Activated CD4-positive, alpha-beta T cell treated with anti-CD3 and anti-CD28 coated beads, Interleukin-2, amount 10 ng/mL, durations not matched to agents 7 days and 5 days (primary cell): ENCODE measurements at regions not wholly inside any gene's neighbourhood (a gene's known extent, or its start where the extent isn't known, plus 50 kb on each side); places are given as distances from the start of the nearest gene placed in this dataset.
A peak's percentile ranks its signal among the peaks of the same experiment; 100 is the strongest.
"Not testable (repeated sequence)": the region's sequence is repeated elsewhere in the genome, so short reads cannot be mapped to it uniquely, and the experiment has no call there.

Experiments
- CTCF ChIA-PET: fragments of 350-600 bp; sonication (Branson Sonifier 250); formaldehyde crosslinking; loops from one replicate; lab custom pipeline; 2021; ENCODE audit warnings: antibody characterized with exemption; lab: Charles Lee
- POLR2A ChIA-PET: fragments of 350-600 bp; sonication (Branson Sonifier 250); formaldehyde crosslinking; loops from one replicate; lab custom pipeline; 2021; ENCODE audit warnings: antibody characterized with exemption; lab: Charles Lee
- DNase-seq: peaks from one replicate; pipeline ENCODE4 v3.0.0-alpha.2; 2020
- H3K27ac Mint-ChIP-seq: one replicate; pipeline ENCODE4 v1.8.0; 2021; ENCODE audit warnings: mild to moderate bottlenecking, moderate library complexity, mixed read lengths
- H3K27me3 Mint-ChIP-seq: one replicate; pipeline ENCODE4 v1.8.0; 2021; ENCODE audit warnings: mixed read lengths
- H3K36me3 Mint-ChIP-seq: one replicate; pipeline ENCODE4 v1.8.0; 2021; ENCODE audit warnings: low read depth, mixed read lengths
- H3K4me1 Mint-ChIP-seq: one replicate; pipeline ENCODE4 v1.8.0; 2021; ENCODE audit warnings: mixed read lengths
- H3K4me3 Mint-ChIP-seq: one replicate; pipeline ENCODE4 v1.8.0; 2021; ENCODE audit warnings: mild to moderate bottlenecking, moderate library complexity, mixed read lengths
- H3K9me3 Mint-ChIP-seq: one replicate; pipeline ENCODE4 v1.8.0; 2021; ENCODE audit warnings: mixed read lengths

DNA sequence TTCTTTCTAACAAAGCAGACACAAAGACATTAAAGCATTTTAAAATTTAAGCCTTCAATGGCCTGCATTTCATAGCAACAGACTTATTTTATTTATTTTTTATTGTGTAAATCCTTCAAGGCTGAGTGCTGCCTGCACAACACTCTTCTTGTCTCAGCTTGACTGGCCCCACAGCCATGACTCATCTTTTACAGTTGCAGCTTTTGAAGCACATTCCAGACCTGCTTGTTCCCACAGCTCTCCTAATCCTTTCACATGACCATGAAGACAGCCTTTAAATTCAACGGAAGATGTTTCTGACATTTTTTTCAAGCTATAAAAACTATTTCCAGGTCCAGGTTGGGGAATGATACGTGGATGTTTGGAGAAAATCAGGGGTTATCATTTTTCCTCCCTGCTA, 276.9 kb upstream of the TACR3 start:
- H3K36me3 Mint-ChIP-seq: no peaks in the 10 kb centered on the region
- H3K4me1 Mint-ChIP-seq: no peaks in the 10 kb centered on the region
- no peak for DNase-seq
- no peak overlapping the region for H3K27ac Mint-ChIP-seq
- H3K9me3 Mint-ChIP-seq: peaks cover 12% of the 10 kb centered on the region
- CTCF ChIA-PET: no interaction called here
- no peak overlapping the region for H3K4me3 Mint-ChIP-seq
- POLR2A ChIA-PET: no interaction called here
- no peaks in the 10 kb centered on the region for H3K27me3 Mint-ChIP-seq

DNA sequence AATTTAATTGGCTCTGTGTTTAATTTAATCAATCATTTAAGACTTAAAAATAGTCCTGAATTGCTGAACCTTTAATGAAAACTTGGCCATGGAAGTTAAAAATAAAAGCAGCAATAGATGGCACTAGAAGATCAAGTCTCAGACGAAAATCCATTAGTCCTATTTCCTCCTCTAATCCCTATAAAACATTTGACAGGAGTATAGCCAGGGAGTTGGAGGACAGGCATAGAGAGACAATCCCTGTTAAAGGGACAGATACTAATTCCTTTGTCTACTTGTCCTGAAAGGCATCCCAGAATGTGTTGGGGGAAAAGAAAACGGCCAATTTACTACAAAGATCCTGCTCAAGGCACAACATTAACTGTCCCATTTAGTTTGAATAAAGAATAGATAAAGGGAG, 276.3 kb upstream of the TACR3 start:
- H3K27ac Mint-ChIP-seq: no peak overlapping the region
- H3K36me3 Mint-ChIP-seq: no peaks in the 10 kb centered on the region
- DNase-seq: no peak
- H3K27me3 Mint-ChIP-seq: no peaks in the 10 kb centered on the region
- no peaks in the 10 kb centered on the region for H3K4me1 Mint-ChIP-seq
- CTCF ChIA-PET: no interaction called here
- POLR2A ChIA-PET: no interaction called here
- H3K4me3 Mint-ChIP-seq: no peak overlapping the region
- H3K9me3 Mint-ChIP-seq: peaks cover 14% of the 10 kb centered on the region

DNA sequence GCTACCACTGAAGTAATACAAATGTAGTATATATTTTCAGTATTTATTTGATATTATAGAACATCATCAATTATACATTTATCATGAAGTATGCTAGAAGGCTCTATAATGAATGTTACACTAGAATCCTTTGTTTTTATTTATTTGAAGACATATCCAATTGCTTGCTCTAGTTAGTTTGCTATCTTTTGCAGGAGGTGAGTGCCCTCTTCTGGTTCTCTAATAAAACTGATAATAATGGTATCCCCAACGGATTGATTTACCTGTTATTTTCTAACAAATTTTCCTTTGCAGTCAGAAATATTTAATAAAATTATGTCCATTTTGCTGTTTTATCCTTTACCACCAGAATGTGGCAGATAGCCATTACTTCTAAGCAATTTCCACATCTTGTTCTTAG, 274.3 kb upstream of the TACR3 start:
- no peak for DNase-seq
- Mint-ChIP-seq H3K4me3 (no peak overlapping the region), H3K9me3 (peaks cover 16% of the 10 kb centered on the region), H3K27me3 (no peaks in the 10 kb centered on the region), H3K27ac (no peak overlapping the region), H3K36me3 (no peaks in the 10 kb centered on the region), H3K4me1 (no peaks in the 10 kb centered on the region)
- CTCF ChIA-PET: no interaction called here
- POLR2A ChIA-PET: no interaction called here

DNA sequence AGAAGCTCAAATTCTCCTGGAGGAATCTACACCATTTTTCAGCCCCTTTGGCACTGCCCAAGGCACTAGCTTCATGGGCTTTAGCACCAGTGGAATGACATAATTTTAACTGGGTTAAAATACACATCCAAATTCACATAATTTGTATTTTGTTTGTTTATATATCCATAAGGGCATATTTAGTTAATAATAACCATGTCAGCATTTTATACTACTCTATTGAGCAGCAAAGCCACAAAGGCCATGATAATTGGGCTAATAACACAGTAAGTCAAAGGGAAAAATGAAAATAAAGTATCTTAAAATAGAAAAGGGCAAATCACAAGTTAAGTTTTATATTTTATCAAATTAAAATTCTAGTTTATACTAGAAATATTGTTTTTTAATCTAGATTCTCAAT, 262.7 kb upstream of the TACR3 start:
- POLR2A ChIA-PET: no interaction called here
- CTCF ChIA-PET: no interaction called here
- no peaks in the 10 kb centered on the region for H3K36me3 Mint-ChIP-seq
- H3K27me3 Mint-ChIP-seq: no peaks in the 10 kb centered on the region
- H3K4me3 Mint-ChIP-seq: no peak overlapping the region
- no peak overlapping the region for H3K27ac Mint-ChIP-seq
- DNase-seq: no peak
- no peaks in the 10 kb centered on the region for H3K9me3 Mint-ChIP-seq
- H3K4me1 Mint-ChIP-seq: no peaks in the 10 kb centered on the region

DNA sequence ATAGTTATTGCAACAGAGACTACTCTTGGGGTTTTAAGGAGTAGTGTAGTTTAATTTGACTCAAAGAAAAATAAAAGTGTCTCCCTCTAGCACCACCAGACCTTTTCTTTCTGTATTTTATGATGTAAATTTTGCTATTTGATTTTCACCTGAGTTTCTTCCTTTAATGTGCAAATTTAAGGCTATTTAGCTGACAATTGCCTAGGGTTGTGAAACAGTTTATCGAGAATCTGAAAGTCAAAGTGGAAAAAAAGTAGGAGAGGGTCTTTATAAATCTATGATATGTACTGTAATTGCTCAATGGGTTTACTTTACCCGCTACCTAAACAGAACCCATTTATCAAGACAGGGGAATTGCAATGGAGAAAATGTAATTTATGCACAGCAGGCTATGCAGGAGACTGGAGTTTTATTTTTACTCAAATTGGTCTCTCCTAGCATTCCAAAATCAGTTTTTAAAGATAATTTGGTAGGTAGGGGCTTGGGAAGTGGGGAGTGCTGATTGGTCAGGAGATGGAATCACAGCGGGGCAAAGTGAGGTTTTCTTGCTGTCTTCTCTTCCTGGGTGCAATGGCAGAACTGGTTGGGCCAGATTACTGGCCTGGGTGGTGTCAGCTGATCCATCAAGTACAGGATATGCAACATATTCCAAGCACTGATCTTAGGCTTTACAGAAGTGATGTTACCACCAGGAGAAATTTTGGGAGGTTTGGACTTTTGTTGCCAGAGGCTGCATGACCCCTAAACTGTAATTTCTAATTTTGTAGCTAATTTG, 228.6 kb upstream of the TACR3 start:
- Mint-ChIP-seq H3K4me1 (no peaks in the 10 kb centered on the region), H3K36me3 (no peaks in the 10 kb centered on the region), H3K9me3 (peaks cover 3% of the 10 kb centered on the region), H3K27me3 (no peaks in the 10 kb centered on the region), H3K4me3 (no peak overlapping the region), H3K27ac (no peak overlapping the region)
- ChIA-PET POLR2A (no interaction called here), CTCF (no interaction called here)
- DNase-seq: no peak

DNA sequence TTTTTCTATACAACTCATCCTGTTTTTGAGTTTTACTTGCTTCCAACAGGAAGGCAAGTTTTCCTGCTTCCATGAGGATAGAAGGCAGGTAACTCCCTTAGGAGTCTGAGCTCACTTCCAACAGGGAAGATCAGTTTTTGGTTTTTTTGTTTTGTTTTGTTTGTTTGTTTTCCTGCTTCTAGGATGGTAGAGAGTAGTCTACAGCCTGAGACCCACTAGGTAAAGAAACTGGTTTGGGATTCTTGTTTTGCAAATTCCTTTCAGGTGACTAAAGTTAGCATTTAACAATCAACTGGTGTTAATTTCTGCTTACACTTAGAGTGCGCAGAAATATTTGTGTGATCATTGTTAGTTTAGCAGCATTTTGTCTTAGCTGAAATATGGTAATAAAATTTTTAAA, 227.8 kb upstream of the TACR3 start:
- Mint-ChIP-seq H3K27ac (no peak overlapping the region), H3K4me1 (no peaks in the 10 kb centered on the region), H3K4me3 (no peak overlapping the region), H3K27me3 (no peaks in the 10 kb centered on the region), H3K36me3 (no peaks in the 10 kb centered on the region), H3K9me3 (peaks cover 3% of the 10 kb centered on the region)
- ChIA-PET POLR2A (no interaction called here), CTCF (no interaction called here)
- no peak for DNase-seq

DNA sequence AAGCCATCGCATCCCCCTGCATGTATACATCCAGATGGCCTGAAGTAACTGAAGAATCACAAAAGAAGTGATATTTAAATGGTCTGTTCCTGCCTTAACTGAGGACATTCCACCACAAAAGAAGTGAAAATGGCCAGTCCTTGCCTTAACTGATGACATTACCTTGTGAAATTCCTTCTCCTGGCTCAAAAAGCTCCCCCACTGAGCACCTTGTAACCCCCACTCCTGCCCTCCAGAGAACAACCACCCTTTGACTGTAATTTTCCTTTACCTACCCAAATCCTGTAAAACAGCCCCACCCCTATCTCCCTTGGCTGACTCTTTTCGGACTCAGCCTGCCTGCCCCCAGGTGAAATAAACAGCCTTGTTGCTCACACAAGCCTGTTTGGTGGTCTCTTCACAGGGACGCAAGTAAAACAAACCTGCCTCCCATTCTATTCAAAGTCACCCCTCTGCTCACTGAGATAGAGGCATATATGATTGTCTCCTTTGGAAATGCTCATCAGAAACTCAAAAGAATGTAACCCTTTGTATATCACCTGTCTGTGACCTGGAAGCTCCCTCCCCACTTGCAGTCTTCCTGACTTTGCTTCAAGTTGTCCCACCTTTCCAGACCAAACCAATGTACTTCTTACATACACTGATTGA, 227.0 kb upstream of the TACR3 start:
- DNase-seq, POLR2A ChIA-PET, H3K4me1 Mint-ChIP-seq, H3K27me3 Mint-ChIP-seq, H3K9me3 Mint-ChIP-seq, H3K4me3 Mint-ChIP-seq, H3K27ac Mint-ChIP-seq, CTCF ChIA-PET, H3K36me3 Mint-ChIP-seq: not testable (repeated sequence)

DNA sequence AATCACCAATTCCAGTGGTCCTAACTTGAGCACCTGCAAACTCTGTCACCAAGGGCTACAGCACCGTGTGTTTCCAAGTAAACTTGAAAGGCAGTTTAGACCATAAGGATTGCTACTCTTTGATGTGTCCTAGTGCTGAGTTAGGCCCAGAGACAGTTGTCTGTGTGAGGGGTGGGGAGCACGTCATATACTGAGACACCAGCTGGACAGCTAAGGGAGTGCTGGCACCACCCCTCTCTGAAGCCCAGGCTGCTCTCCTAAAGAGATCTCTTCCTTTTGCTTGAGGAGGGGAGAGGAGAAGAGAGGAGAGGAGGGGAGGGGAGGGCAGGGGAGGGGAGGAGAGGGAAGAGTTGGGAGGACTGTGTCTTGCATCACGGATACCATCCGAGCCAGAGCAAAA, 218.7 kb upstream of the TACR3 start:
- CTCF ChIA-PET: no interaction called here
- H3K4me1 Mint-ChIP-seq: no peaks in the 10 kb centered on the region
- no peaks in the 10 kb centered on the region for H3K27me3 Mint-ChIP-seq
- H3K27ac Mint-ChIP-seq: no peak overlapping the region
- H3K4me3 Mint-ChIP-seq: no peak overlapping the region
- no peaks in the 10 kb centered on the region for H3K9me3 Mint-ChIP-seq
- H3K36me3 Mint-ChIP-seq: no peaks in the 10 kb centered on the region
- DNase-seq: no peak
- POLR2A ChIA-PET: no interaction called here

DNA sequence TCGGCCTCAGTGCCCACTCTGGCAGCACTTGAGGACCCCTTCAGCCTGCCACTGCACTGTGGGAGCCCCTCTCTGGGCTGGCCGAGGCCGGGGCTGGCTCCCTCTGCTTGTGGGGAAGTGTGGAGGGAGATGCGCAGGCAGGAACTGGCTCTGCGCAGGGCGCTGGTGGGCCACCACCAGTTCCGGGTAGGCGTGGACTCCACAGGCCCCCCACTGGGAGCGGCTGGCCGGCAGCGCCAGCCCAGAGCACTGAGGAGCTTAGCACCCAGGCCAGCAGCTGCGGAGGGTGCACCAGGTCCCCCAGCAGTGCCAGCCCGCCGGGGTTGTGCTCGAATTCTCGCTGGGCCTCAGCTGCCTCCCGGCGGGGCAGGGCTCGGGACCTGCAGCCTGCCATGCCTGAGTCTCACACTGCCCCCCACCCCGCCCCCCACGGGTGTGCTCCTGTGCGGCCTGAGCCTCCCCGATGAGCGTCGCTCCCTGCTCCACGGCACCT, 216.9 kb upstream of the TACR3 start:
- ChIA-PET CTCF (no interaction called here), POLR2A (no interaction called here)
- H3K36me3 Mint-ChIP-seq: no peaks in the 10 kb centered on the region
- no peaks in the 10 kb centered on the region for H3K27me3 Mint-ChIP-seq
- H3K4me3 Mint-ChIP-seq: no peak overlapping the region
- H3K27ac Mint-ChIP-seq: no peak overlapping the region
- H3K4me1 Mint-ChIP-seq: no peaks in the 10 kb centered on the region
- no peak for DNase-seq
- no peaks in the 10 kb centered on the region for H3K9me3 Mint-ChIP-seq

DNA sequence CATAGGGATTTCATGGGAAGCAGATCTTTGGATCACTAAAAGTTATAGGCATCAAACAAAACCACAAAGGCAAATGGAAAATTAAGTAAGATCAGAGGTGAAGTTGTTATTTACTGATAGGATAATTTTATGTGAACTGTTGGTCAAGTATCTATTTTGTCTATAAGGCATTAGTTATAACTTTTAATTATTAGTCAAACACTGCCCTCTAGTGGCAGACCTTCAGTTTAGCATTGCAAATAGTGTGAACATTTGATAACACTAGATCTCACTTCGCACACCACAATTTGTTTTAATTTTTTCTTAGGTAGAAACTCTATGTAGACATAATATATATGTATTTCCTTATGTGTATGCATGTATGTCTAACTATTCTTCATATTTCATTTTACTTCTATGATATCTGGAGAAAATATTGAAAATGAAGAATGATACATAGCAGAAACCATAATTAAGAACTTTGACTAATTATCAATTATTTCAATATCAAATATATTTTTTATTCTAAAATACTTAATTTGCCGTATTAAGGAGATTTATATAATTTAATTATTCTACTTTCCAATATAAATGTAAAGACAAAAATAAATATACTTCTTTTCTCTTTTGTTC, 214.5 kb upstream of the TACR3 start:
- CTCF ChIA-PET: no interaction called here
- no peaks in the 10 kb centered on the region for H3K9me3 Mint-ChIP-seq
- peak; percentile 25 for DNase-seq

DNA sequence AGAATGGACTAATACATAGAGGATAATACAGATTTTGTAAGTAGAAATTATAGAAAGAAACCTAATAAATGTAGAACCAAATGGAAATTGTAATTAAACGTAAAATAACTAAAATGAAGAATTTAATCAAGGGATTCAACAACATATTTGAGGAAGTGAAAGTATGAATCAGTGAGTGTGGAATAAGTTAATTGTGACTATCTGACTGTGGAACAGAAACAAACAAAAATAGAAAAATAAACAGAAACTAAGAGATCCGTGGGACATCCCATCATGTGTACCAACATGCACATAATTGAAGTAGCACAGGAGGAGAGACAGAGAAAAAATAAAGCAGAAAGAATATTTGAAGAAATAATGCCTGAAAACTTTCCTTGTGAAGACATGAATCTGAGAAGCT, 208.6 kb upstream of the TACR3 start:
- POLR2A ChIA-PET: no interaction called here
- no peak for DNase-seq
- CTCF ChIA-PET: no interaction called here
- no peaks in the 10 kb centered on the region for H3K4me1 Mint-ChIP-seq
- H3K36me3 Mint-ChIP-seq: no peaks in the 10 kb centered on the region
- no peaks in the 10 kb centered on the region for H3K9me3 Mint-ChIP-seq
- H3K27me3 Mint-ChIP-seq: no peaks in the 10 kb centered on the region
- no peak overlapping the region for H3K4me3 Mint-ChIP-seq
- no peak overlapping the region for H3K27ac Mint-ChIP-seq

More for the DNA sequence above, 214.5 kb upstream of the TACR3 start:
- no peak overlapping the region for H3K27ac Mint-ChIP-seq
- H3K36me3 Mint-ChIP-seq: no peaks in the 10 kb centered on the region
- H3K4me1 Mint-ChIP-seq: no peaks in the 10 kb centered on the region
- H3K4me3 Mint-ChIP-seq: no peak overlapping the region
- POLR2A ChIA-PET: no interaction called here
- H3K27me3 Mint-ChIP-seq: no peaks in the 10 kb centered on the region

DNA sequence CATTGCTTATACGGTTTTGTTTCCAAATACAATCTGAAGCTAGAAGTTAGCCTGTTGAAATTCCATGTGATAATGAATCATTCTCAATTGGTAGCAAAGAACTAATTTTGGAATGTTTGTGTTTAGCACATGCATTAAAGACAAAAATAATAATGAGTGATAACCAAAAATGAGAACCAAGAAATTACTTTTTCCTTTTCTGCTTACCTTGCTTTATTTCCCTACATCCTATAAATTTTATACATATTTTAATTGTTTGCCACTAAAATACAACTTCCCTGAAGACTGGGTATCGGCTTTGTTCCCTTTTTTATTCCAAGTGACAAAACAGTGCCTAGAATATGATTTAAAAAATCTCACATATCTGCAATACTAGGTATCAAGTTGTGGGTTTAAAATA, 203.8 kb upstream of the TACR3 start:
- Mint-ChIP-seq H3K4me1 (no peaks in the 10 kb centered on the region), H3K36me3 (no peaks in the 10 kb centered on the region), H3K27me3 (no peaks in the 10 kb centered on the region), H3K9me3 (no peaks in the 10 kb centered on the region), H3K27ac (no peak overlapping the region), H3K4me3 (no peak overlapping the region)
- ChIA-PET POLR2A (no interaction called here), CTCF (interaction anchor here (0.7 kb wide), 1 partner anchor 289 kb away, joined by 3 read pairs; no protein-coding TSS in a partner anchor)
- DNase-seq: no peak

DNA sequence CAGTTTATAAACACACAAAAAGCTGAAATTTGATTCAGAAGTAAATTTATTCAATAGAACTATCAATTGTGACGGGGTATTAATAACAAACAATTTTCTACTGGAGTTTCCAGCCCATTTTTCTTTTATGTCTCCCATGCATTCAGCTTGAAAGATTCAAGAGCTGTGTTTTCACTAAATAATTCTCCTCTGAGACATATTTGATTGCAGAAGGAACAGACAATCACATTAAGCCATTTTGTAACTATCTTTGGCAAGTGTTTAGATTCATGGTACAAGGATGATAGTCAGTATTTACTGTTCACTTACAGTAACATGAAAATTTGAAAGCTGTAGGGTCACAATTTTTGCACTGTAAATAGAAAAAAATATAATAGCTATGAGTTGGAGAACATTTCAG, 198.4 kb upstream of the TACR3 start:
- no peak for DNase-seq
- POLR2A ChIA-PET: no interaction called here
- H3K4me1 Mint-ChIP-seq: no peaks in the 10 kb centered on the region
- no peak overlapping the region for H3K27ac Mint-ChIP-seq
- H3K27me3 Mint-ChIP-seq: no peaks in the 10 kb centered on the region
- CTCF ChIA-PET: no interaction called here
- H3K9me3 Mint-ChIP-seq: no peaks in the 10 kb centered on the region
- H3K4me3 Mint-ChIP-seq: no peak overlapping the region
- H3K36me3 Mint-ChIP-seq: no peaks in the 10 kb centered on the region
